T-helper 1 cell (primary cell): ENCODE measurements at regions not wholly inside any gene's neighbourhood (a gene's known extent, or its start where the extent isn't known, plus 50 kb on each side); places are given as distances from the start of the nearest gene placed in this dataset.

Source experiments
- DNase-seq, 5 donors: peaks; one replicate each; pipeline ENCODE4 v3.0.0-alpha.2; 2012 to 2020

DNA sequence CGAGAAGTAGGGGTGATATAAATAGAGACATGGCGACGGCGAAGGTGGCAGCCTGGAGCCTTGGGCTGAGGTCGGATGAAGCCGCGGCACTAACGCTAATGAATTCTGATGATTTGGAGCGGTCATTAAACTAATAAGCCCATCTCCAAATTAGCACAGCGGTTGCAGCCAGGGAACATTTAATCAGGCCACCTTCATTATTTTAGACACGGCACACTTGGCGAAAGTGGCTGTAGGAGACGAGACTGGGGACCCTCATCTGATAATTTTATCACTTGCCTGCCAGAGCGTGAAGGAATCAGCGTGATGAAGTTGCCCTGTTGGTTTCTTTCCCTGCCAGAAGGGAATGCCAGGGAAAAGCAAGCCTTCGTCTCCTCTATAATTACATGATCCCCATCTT is 664.3 kb upstream of the TBX3 start:
- no peak for DNase-seq

DNA sequence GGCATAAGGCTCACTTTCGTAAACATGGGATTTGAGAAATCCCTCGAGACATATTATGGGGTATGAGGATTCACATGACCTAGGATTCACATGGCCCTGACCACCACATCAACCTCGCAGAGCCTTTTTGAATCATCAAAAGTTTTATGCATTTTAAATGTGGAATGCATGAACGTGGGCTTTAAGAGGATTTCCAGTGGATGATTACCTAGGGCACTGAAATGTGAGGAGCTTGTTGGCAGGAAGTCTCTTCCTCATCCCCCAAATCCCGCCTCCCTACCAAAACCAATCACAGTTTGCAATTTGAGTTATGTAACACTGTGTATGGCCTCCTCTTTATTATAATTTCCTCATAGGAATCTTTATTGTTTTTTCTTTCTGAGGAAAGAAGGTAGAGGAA is 659.6 kb upstream of the TBX3 start:
- DNase-seq = no peak

GRCh38 chr12:115343008-115343407 is 659.0 kb upstream of the TBX3 start:
- DNase-seq = no peak

GRCh38 chr12:115341442-115341841 is 657.5 kb upstream of the TBX3 start:
- DNase-seq = no peak

DNA sequence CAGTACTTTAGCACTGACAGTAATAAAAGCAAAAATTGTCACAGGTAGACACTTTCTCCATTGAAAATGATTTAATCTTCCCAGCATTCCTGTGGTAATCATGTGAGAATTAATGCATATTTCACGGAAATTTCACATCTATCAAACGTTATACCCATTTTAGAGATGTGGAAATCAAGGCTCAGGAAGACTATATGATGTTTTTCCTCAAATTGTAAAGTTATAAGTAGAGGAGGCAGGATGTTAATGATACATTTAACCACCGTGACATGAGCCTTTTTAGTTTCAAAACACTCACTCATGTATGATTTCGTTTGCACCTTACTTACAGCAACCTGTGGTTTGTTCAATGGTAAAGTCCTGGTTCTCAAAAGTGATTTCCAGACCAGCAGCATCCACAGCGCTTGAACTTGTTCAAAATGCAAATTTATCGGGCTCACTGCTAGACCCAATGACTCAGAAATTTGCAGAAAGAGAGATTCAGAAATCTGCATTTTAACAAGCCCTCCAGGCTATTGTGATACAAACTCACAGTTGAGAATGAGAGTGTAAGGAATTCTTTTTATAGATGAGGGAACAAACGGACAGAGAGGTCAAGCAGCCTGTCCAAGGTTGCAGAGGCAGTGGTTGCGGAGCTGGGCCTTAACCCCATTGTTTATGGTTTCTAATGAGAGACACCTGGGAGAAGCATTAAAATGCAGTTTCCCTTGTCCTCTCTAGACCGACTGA is 654.8 kb upstream of the TBX3 start:
- no peak for DNase-seq

GRCh38 chr12:115337693-115338543 is 653.9 kb upstream of the TBX3 start:
- DNase-seq = no peak

- DNase-seq = no peak
These were observed 652.5 kb upstream of the TBX3 start for GRCh38 chr12:115336506-115336905.

- no peak for DNase-seq
These were observed 651.6 kb upstream of the TBX3 start for GRCh38 chr12:115335594-115335993.

GRCh38 chr12:115335048-115335447 is 651.1 kb upstream of the TBX3 start:
- DNase-seq = no peak

GRCh38 chr12:115332945-115333344 is 649.0 kb upstream of the TBX3 start:
- no peak for DNase-seq

DNA sequence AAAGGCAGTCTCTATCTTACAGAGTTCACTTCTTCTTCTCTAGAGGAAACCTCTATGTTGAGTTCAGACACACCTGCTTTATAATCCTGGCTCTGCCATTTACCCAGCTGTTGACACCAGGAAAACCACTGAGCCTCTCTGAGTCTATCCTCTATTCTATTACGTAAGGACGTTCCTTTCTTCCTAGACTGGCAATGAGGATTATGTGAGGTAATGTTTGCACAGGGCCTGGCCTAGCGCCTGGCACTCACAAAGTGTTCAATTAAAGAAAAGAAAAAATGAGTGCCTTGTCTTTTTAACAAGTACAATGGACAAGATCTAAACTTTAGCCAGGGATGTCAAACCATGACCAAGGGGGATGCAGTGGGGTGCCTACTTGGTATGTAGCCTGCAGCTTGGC is 641.9 kb upstream of the TBX3 start:
- no peak for DNase-seq

DNA sequence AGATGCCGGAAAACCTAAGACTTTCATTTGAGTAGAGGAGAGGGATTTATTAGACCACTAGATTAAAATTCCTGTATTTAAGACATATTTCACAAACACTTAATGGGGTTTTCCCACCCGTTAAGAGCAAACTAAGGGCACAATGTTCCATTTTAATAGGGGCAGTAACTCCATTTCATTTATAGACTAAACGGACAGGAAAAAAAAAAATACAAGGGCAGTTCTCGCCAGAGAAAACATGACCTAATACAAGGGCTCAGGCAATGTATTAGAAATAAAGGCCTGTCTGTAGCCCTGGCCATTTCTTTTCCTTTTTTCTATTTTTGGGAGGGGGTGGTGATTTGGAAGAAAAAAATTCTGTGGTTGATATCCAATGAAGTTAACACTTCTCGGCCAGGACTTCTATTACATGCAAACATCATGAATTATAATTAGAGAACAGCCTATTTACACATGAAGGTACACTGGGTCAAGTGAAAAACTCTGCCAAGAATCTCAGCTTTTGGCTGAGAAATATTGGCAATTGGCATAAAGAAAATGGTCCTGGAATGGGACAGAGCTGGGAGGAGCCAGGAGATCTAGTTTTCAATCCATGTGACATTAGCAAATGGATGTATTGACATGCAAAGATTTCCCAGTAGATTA is 641.1 kb upstream of the TBX3 start:
- DNase-seq = no peak

DNA sequence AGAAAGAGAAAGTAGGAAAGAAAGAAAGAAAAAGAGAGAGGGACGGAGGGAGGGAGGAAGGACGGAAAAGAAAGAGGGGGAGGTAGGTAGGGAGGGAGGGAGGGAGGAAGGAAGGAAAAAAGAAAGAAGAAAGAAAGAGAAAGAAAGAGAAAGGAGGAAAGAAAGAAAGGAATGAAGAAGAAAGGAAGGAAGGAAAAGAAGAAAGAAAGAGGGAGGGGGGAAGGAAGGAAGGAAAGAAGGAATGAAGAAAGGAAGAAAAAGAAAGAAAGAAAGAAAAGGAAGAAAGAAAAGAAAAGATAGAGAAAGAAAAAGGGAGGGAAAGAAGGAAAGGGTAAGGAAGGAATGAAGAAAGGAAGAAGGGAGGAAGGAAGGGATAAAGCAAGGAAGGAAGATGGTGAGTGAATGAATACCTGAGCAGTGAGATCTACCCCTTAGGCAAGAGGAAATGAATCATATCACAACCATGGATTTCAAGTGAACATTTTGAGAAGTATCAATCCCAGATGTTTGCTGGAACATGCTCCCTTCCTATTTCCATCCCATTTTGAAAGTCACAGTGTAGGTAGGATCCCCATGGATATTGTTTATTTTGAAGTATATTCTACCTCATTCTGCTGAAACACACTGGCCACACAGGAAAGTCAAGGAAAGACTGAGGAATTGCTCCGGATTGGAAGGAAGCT is 639.4 kb upstream of the TBX3 start:
- no peak for DNase-seq

- no peak for DNase-seq
These were observed 638.3 kb upstream of the TBX3 start for GRCh38 chr12:115322275-115322674.

DNA sequence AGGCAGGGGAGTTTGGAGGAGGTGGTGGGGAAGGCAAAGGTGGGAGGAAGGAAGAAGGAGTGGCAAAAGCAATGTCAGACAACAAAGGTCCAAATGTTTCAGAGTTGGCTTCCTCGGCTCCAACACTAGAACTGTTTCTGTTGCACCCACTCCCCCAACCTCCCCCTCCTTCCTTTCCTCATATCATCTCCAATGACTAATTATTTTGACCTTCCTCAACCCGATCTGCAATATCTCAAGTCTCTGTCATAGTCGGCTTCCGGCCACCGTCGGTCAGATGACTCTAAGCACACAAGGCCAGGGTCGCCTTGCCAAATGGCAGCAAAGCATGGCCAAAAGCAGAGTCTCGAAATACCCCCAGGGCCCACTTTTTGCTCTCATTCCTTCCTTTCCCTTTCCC is 637.0 kb upstream of the TBX3 start:
- no peak for DNase-seq

- DNase-seq = no peak
These were observed 636.5 kb upstream of the TBX3 start for GRCh38 chr12:115320451-115320850.

GRCh38 chr12:115319446-115320040 is 635.6 kb upstream of the TBX3 start:
- DNase-seq = no peak

GRCh38 chr12:115313929-115314328 is 630.0 kb upstream of the TBX3 start:
- DNase-seq = no peak

DNA sequence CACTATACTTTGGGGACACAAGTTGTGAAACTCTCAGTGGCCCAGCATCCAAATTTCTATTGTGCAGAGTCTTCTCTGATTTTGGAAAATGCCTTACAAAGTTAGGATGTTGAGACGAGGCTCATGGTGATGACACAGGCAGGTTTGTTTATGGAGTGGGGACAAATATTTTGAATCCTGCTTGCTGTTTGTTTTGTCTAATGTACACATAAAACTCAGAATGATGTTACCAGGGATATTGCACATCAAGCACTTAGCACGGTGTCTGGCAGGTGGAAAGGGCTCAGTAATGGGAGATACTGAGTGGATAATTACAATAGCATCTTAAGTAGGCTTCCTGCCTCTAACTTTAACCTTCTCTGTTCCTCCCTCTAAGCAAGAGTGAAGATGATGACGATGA is 628.9 kb upstream of the TBX3 start:
- DNase-seq = no peak

DNA sequence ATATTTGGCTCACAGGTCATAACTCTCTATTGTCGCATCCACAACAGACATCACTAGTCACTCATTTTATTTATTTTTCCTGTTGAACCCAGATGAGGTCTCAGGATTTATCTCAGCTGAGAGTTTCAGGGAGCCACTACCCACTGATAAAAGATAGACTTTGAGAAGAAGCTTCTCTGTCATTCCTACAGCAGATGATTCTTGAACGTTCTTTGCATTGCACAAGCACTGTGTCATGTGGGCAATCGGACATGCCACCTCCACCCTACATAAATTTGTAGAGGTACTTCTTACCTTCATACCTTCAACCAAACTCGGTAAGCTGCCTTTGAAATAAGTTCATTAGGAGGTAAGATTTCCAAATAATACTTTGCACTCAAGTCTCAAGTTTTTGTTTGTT is 627.9 kb upstream of the TBX3 start:
- DNase-seq = no peak

- DNase-seq = no peak
These were observed 624.9 kb upstream of the TBX3 start for GRCh38 chr12:115308918-115309317.

- no peak for DNase-seq
These were observed 622.4 kb upstream of the TBX3 start for GRCh38 chr12:115306380-115306779.

DNA sequence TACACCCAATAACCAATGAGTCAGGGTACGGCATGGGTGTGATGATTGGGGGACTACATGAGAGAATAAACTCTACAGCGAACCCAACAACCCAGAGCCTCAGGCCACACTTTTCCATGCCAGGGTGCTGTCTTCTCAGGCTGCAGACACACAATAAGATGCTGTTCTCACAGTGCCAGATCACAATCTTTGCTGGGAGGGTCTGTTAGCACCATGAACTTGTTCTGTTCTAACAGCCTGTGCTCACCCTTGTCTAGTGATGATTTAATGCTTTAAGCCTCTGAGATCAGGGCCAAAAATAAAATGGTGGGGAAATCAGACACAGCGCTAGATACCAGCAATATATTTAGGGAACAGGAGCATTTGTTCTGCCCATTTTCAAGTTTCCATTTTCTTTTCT is 621.9 kb upstream of the TBX3 start:
- DNase-seq = no peak
